Progenitor cell of endocrine pancreas (in vitro differentiated cells): ENCODE measurements at regions not wholly inside any gene's neighbourhood (a gene's known extent, or its start where the extent isn't known, plus 50 kb on each side); places are given as distances from the start of the nearest gene placed in this dataset.

Experiments used
- DNase-seq: peaks from one replicate; pipeline ENCODE4 v3.0.0; 2021; ENCODE audit warnings: low spot score; ENCODE audit not compliant: unreplicated experiment
- H3K27ac Mint-ChIP-seq: 2 replicates; pipeline ENCODE4 v1.8.0; 2021; ENCODE audit warnings: mild to moderate bottlenecking, moderate library complexity, mixed read lengths
- H3K27me3 Mint-ChIP-seq: 2 replicates; pipeline ENCODE4 v1.8.0; 2021; ENCODE audit warnings: mixed read lengths
- H3K36me3 Mint-ChIP-seq: 2 replicates; pipeline ENCODE4 v1.8.0; 2022; ENCODE audit warnings: mixed read lengths; ENCODE audit not compliant: insufficient read depth
- H3K4me1 Mint-ChIP-seq: 2 replicates; pipeline ENCODE4 v1.8.0; 2021; ENCODE audit warnings: low read depth, mixed read lengths
- H3K4me3 Mint-ChIP-seq: 2 replicates; pipeline ENCODE4 v1.8.0; 2021; ENCODE audit warnings: low read depth, mild to moderate bottlenecking, moderate library complexity, mixed read lengths
- H3K9me3 Mint-ChIP-seq: 2 replicates; pipeline ENCODE4 v1.8.0; 2021; ENCODE audit warnings: low read depth, mixed read lengths
- TF ChIP-seq, protein P1 (sequence below): fragments of 200-600 bp; sonication (generic); IDR thresholded peaks from one replicate; pipeline ENCODE4 v1.5.0; 2021; ENCODE audit warnings: antibody characterized with exemption, mild to moderate bottlenecking; ENCODE audit not compliant: unreplicated experiment

DNA sequence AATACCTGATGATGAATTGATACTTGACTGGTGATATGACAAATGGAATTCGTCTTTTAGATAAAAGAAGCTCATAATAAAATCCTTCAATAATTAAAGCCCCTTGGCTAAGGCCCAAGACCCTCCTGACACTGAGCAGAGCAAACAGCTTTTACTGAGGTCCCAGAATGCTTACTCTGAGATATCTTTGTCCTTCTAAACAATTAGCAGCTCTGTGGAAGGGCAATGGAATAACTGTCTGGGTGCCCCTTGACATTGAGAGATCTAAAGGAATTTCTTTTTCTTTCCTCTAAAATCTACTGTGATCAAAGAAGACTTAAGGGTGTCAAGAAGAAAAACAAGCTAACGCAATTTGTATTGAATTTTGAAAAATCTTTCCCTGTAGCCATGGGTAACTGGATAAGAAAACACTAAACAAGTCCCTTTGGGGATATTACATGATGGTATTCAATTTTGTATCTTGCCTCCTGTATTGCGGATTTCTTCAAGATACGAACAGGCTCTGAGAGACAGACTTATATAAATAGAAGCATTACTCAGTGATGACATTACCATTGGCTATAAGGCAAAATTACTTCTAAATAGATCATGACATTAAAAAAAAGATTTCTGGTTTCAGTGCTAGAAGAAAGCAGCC lies 128.8 kb downstream of the MREG start:
- DNase-seq: no peak
- no peak overlapping the region for H3K4me3 Mint-ChIP-seq

DNA sequence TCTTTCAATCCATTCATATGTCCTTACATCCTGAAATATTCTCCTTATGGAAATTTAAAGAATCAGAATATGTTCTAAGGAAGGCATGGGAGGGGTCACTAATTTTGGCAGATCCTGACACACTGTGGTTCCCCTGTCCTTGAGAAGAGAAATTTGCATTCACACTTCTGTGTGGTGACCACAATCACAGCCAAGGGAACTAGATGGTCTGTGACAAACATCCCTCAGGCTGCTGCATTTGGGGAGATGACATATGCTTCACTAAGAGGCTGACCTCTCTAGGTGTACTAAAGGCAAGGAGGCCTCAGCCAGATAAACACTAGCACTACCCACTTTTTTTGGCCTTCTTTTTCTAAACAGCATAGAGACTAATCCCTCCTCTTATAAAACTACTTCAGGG lies 129.6 kb downstream of the MREG start:
- Mint-ChIP-seq H3K36me3 (no peaks in the 10 kb centered on the region), H3K27ac (peak overlapping the region; percentile 67), H3K9me3 (no peaks in the 10 kb centered on the region), H3K4me1 (peaks cover 20% of the 10 kb centered on the region), H3K27me3 (no peaks in the 10 kb centered on the region), H3K4me3 (no peak overlapping the region)
- TF ChIP-seq, protein P1, sequence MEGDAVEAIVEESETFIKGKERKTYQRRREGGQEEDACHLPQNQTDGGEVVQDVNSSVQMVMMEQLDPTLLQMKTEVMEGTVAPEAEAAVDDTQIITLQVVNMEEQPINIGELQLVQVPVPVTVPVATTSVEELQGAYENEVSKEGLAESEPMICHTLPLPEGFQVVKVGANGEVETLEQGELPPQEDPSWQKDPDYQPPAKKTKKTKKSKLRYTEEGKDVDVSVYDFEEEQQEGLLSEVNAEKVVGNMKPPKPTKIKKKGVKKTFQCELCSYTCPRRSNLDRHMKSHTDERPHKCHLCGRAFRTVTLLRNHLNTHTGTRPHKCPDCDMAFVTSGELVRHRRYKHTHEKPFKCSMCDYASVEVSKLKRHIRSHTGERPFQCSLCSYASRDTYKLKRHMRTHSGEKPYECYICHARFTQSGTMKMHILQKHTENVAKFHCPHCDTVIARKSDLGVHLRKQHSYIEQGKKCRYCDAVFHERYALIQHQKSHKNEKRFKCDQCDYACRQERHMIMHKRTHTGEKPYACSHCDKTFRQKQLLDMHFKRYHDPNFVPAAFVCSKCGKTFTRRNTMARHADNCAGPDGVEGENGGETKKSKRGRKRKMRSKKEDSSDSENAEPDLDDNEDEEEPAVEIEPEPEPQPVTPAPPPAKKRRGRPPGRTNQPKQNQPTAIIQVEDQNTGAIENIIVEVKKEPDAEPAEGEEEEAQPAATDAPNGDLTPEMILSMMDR: no peak
- no peak for DNase-seq

More for the DNA sequence above, 128.8 kb downstream of the MREG start:
- TF ChIP-seq, protein P1: no peak
- Mint-ChIP-seq H3K27ac (no peak overlapping the region), H3K4me1 (peaks cover 20% of the 10 kb centered on the region), H3K27me3 (no peaks in the 10 kb centered on the region), H3K36me3 (no peaks in the 10 kb centered on the region), H3K9me3 (peaks cover 2% of the 10 kb centered on the region)

DNA sequence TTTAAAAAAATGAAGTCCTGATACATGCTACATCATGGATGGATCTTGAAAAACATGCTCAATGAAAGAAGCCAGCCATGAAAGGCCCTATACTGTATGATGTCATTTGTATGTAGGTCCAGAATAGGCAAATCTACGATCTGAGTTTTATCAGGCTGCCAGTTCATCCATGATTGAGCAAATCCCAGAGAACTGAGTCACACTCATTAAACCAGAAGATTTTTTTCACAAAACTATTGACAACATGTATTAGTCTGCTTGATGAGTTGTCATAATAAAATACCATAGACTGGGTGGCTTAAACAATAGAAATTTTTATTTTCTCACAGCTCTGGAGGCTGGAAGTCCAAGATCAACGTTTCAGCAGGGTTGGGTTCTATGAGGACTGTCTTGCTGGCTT lies 130.7 kb downstream of the MREG start:
- Mint-ChIP-seq H3K36me3 (no peaks in the 10 kb centered on the region), H3K4me1 (peaks cover 20% of the 10 kb centered on the region), H3K27me3 (no peaks in the 10 kb centered on the region), H3K9me3 (no peaks in the 10 kb centered on the region), H3K4me3 (no peak overlapping the region), H3K27ac (no peak overlapping the region)
- no peak for DNase-seq
- TF ChIP-seq, protein P1: no peak

DNA sequence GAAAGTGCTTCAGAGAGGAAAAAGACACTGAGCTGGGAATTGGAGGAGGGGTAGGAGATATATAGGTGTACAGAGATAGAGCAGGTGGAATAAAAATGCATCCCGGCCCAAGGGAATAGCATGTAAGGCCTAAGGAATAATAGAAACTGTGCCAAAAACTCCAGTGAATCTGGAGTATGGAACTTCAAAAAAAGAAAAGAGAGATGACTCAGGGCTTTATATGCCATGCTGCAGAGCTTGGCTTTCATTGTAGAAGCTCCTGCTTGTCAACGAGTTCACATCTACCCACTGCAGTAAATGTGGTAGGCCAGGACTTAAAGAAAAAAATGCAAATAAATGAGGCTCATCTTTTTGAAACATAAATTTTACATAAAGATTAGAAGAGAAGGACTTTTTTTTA lies 131.8 kb downstream of the MREG start:
- H3K27me3 Mint-ChIP-seq: no peaks in the 10 kb centered on the region
- TF ChIP-seq, protein P1: no peak
- no peak overlapping the region for H3K27ac Mint-ChIP-seq
- DNase-seq: no peak
- H3K4me3 Mint-ChIP-seq: no peak overlapping the region
- peaks cover 3% of the 10 kb centered on the region for H3K9me3 Mint-ChIP-seq
- peaks cover 20% of the 10 kb centered on the region for H3K4me1 Mint-ChIP-seq
- H3K36me3 Mint-ChIP-seq: no peaks in the 10 kb centered on the region

DNA sequence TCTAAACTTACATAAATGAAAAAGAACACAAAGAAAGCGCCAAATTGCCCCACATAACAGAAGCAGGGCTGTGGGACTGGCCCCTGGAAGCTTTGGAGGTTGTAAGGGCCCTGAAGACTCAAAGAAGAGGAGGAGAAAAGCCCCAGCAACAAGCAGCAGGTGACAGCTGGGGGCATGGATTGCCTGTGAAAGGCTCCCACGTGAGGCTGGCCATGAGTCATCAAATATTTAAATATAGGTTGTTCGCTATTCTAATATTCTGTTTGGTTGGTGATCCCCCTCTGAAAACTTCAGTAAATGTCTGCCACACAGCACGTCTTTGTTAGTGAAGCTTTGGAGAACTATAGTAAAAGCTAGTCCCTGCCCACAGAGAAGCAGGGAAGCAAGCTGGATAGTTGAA lies 132.4 kb downstream of the MREG start:
- Mint-ChIP-seq H3K36me3 (no peaks in the 10 kb centered on the region), H3K4me1 (peaks cover 20% of the 10 kb centered on the region), H3K9me3 (peaks cover 3% of the 10 kb centered on the region), H3K27ac (no peak overlapping the region), H3K4me3 (no peak overlapping the region), H3K27me3 (no peaks in the 10 kb centered on the region)
- TF ChIP-seq, protein P1: no peak
- no peak for DNase-seq
